ENCODE measurements at regions not wholly inside any gene's neighbourhood (a gene's known extent, or its start where the extent isn't known, plus 50 kb on each side); places are given as distances from the start of the nearest gene placed in this dataset.

DNA sequence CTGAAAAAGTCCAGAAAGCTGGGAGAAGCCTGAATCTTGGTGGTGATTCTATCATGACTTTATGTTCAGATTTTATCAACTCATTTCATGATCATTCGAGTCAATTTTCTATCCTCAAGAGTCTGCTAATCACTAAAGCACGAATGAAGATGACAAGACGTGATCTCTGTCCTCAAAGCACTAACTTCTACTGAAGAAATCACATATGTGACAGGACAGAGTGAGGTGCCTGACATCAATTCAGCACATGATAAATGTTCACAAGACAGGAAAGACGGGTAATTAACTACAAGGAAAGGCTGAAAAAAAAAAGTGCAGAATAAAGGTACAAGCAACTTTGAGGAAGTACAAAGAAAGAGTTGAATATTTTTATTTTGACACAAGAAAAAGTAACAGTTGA lies 487.1 kb downstream of the EFNB2 start:
- no peak for DNase-seq (ENCODE audit: low read depth in 2 of 3, low spot score in 2 of 3)

DNA sequence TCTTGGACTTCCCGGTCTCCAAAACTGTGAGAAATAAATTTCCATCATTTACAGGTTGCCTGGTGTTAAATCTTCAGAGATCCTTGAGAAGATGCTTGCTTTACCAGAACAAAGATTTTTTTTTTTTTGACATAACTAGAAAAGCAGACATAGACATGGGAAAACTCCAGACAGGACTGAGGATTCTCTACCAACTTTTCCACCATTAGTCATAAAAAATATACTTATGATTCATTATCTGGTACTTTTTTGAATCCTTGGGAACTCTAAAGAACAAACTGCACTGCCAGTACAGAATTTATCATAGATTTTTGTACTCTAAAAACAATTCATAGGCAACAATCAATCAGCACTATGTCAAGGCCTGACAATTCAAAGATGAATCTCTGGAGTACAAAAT lies 487.6 kb downstream of the EFNB2 start:
- no peak for DNase-seq (ENCODE audit: low read depth in 2 of 3, low spot score in 2 of 3)

DNA sequence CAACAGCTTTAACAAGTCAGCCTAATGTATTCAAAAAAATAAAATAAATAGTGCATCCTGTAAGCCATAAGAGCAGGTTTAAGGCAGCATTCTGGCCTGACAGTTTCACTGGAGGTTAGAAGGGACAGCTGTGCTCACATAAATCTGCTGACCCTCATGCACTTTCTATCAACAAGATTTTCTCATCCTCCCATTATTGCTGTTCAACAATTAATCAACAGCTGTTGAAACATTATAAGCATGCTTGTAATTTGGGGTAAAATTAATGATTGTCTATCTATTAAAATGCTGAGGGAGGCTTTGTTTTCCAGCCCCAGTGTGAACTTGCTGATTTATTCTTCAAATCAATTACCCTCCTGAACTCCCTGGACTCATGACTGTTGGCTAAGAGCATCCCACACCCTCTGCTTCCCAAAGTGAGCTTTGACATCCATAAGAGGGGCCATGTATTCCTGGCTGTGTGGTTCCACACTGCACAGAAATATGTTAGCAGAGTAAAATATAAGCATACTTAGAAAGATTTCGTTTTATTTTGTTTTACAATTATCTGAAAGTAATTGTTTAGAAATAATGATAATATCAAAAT lies 492.4 kb downstream of the EFNB2 start:
- DNase-seq (ENCODE audit: low read depth in 2 of 3, low spot score in 2 of 3): no peak

DNA sequence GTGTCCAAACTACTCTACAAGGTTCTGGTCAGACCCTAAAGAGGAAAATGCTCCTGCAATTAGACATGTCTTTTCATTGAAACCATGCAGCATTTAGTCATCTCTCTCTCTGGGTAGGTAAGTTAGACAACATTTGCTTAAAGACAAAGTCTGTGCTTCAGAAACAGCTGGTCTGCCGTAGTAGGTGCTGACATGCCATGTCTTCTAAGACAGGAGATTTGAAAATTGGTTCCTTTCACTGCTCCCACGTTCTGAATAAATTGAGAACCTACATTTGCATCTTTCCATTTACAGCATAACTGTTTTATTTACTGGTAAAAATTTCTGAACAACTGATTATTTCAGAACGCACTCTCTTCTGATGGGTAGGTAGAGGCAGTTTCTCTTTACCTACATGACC lies 494.0 kb downstream of the EFNB2 start:
- no peak for DNase-seq (ENCODE audit: low read depth in 2 of 3, low spot score in 2 of 3)

DNA sequence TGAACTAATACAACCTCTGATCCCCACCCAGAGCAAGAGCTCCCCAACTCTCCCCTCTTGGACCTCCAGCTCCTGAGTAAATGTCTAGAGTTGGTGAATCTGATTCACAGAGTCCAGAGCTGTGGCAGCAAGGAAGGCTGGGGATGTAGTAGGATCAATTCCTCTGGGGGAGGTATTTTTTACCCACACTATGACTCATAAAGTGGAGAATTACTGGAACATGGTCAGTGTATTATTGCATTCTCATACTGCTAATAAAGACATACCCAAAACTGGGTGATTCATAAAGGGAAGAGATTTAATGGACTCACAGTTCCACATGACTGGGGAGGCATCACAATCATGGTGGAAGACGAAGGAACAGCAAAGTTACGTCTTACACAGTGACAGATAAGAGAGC lies 496.7 kb downstream of the EFNB2 start:
- DNase-seq (ENCODE audit: low read depth in 2 of 3, low spot score in 2 of 3): no peak

DNA sequence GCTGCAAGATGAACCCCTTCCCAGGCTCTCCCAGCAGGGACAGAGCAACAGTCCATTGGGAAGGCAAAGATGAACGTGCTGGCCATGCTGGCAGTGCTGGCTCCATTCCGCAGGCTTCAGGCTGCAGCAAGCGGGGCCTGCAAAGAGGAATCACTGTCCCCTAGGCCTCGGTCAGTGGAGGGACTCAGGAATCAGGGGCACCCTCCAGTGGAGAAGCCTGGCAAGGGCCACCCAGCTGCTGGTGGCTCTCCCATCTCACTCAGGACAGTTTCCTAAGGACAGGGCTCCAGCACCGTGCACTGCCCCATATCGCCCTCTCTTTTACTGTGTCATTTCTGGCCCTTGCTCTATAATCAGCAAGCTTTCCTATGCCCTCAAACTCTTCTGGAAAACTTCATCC lies 498.6 kb downstream of the EFNB2 start:
- no peak for DNase-seq (ENCODE audit: low read depth in 2 of 3, low spot score in 2 of 3)

DNA sequence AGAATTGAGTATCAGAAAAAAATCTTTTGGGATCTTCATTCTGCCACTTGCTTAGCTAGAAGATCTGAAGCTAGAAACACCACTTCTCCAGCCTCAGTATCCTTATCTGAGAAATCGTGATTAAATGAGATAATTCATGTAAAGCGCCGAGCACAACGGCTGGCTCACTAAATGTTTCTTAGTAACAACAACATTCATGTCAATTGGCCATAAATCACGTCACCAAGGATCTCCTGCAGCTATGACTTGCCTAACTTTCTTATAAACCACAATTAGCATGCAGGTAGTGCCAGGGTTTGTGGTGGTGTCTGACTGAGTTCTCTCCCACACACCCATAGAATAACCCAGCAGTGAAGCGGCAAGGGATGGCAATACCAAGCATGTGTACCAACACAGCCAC lies 501.3 kb downstream of the EFNB2 start:
- DNase-seq (ENCODE audit: low read depth in 2 of 3, low spot score in 2 of 3): no peak

DNA sequence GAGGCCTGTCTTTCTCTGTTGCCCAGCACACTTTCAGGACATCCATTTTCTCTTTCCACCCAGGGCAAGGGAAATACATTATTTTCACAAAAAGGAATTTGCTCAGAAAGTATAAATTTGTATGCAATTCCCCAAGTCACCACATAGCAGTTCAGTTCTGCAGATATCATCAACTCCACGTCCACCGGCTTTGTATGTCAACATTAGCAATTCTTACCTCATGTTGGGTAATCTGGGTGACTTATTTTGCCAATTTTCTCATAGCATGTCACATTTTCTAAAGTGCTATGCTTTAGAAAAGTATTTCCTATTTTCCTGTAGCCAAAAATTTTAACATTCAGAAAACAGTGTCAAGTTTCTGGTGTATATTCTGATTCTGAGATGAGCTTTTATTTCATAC lies 501.8 kb downstream of the EFNB2 start:
- no peak for DNase-seq (ENCODE audit: low read depth in 2 of 3, low spot score in 2 of 3)

DNA sequence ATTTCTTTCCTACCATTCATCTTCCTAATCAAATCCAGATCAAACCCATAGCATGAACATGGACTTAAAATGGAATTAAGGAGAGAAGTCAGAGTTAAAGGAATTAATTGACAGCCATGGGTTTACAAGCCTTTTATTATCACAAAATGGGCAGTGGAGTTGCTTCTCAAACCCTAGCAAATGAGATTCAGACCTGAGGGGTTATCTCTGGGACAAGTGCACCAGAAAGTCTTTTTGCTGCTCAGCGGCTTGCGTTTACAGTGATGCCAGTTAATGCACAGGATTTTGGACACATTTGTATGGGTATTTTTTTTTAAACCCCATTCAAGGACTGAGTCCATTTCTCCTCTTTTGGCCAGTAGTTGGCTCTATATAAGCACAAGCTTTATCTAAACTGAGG lies 503.0 kb downstream of the EFNB2 start:
- no peak for DNase-seq (ENCODE audit: low read depth in 2 of 3, low spot score in 2 of 3)

DNA sequence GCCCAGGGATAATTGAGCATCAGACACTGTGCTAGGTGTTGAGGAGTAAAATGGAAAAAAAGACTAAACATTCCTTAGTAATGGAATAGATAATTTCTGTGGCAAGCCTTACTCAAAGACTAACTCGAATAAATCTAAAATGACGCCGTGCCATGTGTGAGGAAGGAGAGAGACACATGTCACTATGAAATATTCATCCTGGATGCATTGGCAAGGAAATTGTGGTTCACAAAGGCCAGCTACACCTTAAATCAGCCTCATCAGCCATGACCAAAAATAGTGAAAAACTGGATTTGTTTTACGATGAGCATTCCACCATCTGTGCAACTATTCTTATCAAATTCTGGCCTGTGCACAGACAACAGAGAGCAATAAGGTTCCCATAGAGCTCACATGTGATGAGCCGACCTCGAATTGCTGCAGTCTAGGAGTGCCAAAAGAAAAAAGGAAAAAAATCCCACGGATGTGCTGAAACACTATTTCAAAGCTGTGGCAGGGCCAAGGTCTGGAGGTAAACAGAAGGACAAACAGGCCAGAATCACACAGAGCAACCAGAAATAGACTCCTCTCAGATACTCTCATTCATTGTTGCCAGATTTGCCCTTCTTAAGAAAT lies 505.7 kb downstream of the EFNB2 start:
- DNase-seq (ENCODE audit: low read depth in 2 of 3, low spot score in 2 of 3): no peak

DNA sequence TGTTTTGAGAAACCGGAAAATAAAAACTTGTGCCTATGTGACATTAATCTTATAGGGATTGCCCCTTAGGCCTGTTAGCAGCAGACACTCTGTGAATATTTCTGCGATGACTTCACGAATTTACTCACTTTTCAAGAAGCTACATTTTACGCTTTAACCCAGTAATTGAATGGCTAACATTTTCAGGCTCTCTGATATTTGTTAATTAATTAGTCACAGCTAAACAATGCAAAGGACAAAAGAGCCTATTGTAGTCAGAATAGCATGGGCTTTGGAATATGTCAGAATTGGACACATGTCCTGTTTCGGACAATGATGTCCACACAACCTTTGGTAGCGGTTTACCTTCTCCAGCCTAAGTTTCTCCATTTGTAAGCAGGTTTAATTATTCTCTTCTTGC lies 506.6 kb downstream of the EFNB2 start:
- DNase-seq (ENCODE audit: low read depth in 2 of 3, low spot score in 2 of 3): no peak

DNA sequence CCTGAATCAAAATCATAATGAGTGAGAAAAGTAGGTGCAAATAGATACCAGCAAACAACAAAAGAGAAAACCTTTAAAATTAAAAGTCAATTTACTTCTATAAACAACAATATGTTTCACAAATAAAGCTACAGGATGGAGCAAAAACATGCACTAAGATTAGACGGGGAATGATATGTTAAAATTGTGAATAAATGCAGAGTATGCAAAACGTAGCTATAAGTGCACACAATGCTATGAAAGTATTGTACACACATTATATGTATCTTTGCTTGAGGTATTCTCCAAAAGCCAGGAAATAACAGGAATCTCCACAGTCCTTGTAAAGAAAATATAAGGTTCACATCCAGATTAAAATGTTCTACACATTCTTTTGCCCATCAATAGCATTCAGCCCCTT lies 523.9 kb downstream of the EFNB2 start:
- no peak for DNase-seq (ENCODE audit: low read depth in 2 of 3, low spot score in 2 of 3)

DNA sequence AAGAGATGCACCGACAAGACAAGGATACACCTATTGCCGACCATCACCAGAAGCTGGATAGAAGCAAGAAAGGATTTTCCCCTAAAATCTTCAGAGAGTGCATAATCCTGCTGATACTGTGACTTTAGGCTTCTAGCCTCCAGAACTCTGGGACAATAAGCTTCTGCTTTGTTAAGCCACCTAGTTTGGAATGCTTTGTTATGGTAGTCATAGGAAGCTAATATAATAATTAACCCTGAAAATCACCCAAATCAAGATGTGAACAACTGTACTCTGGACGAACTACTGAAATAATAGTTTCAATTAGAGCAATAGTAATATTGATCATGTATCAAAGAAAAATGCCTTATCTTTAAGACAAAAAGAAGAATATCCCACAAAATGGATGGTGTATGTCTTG lies 524.6 kb downstream of the EFNB2 start:
- DNase-seq (ENCODE audit: low read depth in 2 of 3, low spot score in 2 of 3): no peak

DNA sequence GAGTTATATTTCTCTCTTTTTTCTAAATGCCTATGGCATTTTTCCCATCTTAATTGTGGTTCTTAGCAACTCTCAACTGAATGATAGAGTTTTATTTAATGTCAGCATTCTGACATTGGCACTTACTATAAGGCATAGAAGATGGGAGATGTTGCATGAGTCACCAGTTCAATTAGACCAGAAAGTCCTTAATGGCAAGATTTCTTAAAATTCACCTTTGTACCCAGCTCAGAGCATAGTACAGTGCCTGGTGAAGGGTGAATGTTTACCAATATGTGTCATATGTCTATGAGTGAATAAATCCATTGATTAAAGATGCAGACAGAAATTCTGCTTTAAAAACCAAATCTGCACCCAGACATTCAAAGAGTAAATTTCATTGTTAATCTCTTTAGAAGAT lies 526.9 kb downstream of the EFNB2 start:
- no peak for DNase-seq (ENCODE audit: low read depth in 2 of 3, low spot score in 2 of 3)

DNA sequence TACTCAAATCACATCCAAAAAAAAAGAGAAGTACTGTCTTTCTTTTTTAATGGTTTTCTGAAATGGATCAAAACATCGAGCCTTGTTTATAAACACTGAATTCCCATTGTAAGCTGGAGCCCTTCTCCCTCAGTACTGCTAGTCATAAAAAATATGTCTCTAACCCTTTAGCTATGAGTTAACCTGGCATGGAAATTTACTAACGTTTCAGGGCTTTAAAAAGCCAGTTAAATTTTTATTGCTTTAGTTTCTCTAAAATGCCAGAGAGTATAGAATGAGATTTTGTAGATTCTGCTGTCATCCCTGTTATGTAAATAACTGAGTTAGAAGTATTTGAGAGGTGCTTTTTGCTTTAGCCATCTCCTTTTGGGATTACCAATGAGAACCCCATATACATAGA lies 528.3 kb downstream of the EFNB2 start:
- no peak for DNase-seq (ENCODE audit: low read depth in 2 of 3, low spot score in 2 of 3)

DNA sequence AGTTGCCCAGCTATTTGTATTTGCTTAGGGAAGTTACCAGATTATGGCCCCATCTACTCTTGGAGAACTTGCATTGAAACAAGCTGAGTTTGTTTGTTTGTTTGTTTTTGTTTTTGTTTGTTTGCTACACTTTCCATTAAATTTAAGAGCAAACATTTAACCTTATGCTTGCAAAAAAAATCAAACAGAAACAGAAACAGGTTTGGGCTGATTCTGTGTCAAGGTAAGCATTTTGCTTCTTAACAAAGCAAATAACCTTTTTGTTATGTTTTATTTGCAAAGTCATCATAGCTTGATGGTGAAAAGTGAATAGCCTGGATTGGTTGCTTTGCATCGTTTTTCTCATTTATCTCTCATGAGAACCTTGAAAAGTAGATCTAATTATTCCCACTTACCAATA lies 531.8 kb downstream of the EFNB2 start:
- no peak for DNase-seq (ENCODE audit: low read depth in 2 of 3, low spot score in 2 of 3)

DNA sequence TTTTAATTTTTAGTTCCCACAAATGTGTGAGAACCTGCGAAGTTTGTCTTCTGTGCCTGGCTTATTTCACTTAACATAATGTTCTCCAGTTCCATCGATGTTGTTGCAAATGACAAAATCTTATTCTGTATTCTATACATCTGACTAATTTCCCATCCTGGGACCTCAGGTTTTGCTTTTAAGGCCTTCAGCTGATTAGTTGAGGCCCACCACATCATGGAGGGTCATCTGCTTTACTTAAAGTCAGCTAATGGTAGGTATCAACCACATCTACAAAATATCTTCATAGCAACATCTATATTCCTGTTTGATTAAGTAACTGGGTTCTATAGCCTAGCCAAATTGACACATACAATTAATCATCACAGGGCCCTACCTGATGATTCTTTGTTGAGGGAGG lies 534.0 kb downstream of the EFNB2 start:
- DNase-seq (ENCODE audit: low read depth in 2 of 3, low spot score in 2 of 3): no peak

DNA sequence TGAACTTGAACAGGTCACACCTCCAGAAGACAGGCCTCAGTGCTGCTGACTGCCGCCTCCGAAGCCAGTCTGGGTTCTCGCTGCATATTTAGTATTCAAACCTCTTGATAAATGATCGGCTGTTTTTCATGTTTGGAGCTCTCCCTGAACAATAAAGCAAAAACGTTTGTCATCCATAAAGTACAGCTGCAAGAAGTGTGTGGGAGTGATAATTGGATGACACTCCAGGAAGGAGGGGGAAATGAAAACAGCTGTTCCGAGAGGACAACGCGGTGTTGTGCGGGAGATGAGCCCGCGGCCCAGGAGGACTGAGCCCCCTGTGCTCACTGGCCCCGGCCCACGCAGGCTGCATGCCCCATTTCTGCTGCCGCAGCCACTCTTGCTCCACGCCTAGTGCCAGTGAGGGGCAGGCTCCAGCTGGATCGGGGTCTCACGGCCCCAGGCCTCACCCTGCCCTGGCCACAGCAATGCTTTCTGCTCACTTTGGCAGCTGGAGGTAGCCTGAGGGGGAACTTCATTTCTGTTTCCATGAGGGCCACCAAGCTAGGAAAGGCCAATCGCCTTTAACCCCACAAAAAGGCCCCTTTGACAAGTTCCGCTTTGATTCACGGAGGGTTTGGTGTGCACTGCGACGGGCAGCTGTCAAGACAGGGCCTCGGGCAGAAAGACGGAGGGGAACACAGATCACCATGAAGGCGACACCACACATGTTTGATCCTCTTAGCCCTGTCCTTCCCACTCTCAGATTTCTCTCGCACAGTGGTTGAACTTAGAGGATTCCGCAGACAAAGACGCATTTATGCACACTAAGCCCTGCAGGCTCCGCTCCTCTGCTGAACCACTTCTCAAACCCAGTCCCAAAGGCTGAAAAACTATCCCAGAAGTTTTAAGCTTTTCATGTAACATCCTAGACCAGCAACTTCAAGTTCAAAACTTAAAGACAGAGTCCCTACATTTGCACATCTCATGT lies 537.6 kb downstream of the EFNB2 start:
- no peak for DNase-seq (ENCODE audit: low read depth in 2 of 3, low spot score in 2 of 3)

DNA sequence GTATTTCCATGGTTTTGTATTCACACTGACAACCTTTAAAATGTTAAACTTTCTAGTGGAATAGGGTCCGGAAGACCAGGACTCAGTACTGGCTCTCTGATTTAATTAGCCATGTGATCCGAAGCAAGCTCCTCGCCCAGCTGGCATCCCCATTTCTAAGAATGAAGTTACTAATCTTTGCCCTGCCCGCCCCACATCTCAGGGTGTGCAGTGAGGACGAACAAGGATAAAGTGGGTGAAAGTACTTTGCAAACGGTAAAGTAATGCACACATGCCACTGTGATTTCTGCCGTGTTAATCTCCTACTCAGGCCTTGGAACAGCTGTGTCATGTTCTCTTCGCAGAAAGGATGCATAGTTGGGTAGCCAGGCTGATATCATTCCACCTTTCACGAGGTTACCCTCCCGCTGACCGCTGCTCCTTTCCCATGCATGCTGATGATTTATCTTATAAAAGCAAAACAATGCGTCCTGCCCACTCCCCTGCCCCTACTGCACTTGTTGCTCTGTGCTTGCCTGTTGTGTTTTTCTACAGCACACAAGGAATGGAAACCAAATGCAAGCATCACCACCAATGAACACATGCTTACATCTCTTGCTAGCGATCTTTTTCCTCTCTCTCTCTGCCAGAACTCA lies 539.0 kb downstream of the EFNB2 start:
- no peak for DNase-seq (ENCODE audit: low read depth in 2 of 3, low spot score in 2 of 3)

DNA sequence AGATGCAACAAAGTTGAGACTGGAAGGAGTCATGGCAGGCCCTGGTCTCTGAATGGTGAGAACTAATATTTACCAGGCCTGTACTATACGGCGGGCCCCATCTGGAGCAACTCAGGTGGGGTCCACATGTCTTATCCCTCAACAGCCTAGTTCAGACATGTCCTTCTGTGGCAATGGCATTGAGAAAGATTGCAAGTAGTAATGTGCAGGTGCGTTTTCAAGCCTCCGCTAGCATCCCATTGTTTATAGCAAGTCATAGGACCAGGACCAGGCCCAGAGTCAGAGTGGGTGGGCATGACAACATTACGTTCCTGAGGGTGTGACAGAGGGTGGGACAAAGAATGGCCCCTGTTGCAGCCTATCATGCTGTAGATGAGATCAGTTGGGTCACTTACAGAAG lies 541.1 kb downstream of the EFNB2 start:
- DNase-seq (ENCODE audit: low read depth in 2 of 3, low spot score in 2 of 3): no peak

DNA sequence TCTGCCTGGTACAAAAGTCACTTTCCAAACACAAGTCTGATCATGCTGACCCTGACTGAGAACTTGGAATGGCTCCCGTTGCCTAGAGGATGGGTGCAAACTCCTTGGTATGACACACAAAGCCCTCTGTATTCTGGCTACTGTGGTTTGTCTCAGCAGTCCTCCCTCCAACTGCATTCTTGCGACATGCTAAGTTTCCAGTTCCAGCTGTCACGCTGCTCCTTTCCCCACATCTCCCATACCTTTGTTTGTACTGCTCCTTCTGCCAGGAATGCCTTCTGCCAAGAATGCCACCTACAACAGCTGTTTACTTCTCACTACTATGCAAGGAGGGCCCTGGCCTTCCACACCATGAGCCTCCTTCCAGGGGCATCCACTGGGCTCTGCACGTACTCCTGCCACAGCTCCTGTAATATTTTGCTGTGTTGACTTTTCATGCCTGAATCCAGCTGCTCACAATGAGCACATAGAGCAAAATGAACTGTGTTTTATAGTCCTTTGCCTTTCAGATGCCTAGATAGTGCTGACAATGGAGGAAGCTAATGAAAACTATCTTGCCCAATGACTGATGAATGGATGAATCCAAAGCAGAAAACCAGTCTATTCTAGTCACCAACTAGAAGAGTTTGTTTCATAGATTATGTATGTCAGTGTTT lies 543.7 kb downstream of the EFNB2 start:
- DNase-seq (ENCODE audit: low read depth in 2 of 3, low spot score in 2 of 3): no peak
